ENCODE measurements at regions not wholly inside any gene's neighbourhood (a gene's known extent, or its start where the extent isn't known, plus 50 kb on each side); places are given as distances from the start of the nearest gene placed in this dataset.

DNA sequence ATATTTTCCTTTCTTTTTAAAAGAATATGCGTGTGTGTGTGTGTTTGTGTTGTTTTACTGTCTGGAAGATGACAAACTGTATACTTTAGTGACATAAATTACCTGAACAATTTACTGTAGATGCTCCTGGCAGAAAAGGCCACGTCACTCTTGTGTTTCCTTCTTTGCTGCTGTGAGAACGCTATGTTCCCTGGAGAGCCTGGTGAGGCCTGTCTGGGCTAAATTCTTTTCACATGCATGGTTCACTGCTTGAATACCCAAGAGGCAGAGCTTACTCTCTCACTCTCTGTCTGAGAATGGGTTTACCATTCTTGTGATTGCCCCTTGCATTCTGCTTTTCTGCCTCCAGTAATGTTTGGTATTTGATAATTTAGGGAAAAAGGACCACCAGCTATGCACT lies 64.3 kb downstream of the EDN1 start:
- no peaks in the 10 kb centered on the region for H3K9me3 ChIP-seq (ENCODE audit: control insufficient read depth, low read length)
- H3K27ac ChIP-seq: no peak overlapping the region
- no peaks in the 10 kb centered on the region for H3K4me1 ChIP-seq
- H3K79me2 ChIP-seq: no peaks in the 10 kb centered on the region
- no peak overlapping the region for H2AFZ ChIP-seq
- H3K4me3 ChIP-seq (ENCODE audit: low read depth, low read length): no peak overlapping the region
- H3K27me3 ChIP-seq (ENCODE audit: control insufficient read depth, insufficient read depth, low read length): no peaks in the 10 kb centered on the region
- H3K4me2 ChIP-seq (ENCODE audit: low read length): no peak overlapping the region
- TF ChIP-seq, protein P1, sequence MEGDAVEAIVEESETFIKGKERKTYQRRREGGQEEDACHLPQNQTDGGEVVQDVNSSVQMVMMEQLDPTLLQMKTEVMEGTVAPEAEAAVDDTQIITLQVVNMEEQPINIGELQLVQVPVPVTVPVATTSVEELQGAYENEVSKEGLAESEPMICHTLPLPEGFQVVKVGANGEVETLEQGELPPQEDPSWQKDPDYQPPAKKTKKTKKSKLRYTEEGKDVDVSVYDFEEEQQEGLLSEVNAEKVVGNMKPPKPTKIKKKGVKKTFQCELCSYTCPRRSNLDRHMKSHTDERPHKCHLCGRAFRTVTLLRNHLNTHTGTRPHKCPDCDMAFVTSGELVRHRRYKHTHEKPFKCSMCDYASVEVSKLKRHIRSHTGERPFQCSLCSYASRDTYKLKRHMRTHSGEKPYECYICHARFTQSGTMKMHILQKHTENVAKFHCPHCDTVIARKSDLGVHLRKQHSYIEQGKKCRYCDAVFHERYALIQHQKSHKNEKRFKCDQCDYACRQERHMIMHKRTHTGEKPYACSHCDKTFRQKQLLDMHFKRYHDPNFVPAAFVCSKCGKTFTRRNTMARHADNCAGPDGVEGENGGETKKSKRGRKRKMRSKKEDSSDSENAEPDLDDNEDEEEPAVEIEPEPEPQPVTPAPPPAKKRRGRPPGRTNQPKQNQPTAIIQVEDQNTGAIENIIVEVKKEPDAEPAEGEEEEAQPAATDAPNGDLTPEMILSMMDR (IDR thresholded peaks at IDR 0.05): no peak
- no peaks in the 10 kb centered on the region for H3K36me3 ChIP-seq (ENCODE audit: control insufficient read depth, insufficient read depth, low read length)
- H3K9ac ChIP-seq: no peak overlapping the region

DNA sequence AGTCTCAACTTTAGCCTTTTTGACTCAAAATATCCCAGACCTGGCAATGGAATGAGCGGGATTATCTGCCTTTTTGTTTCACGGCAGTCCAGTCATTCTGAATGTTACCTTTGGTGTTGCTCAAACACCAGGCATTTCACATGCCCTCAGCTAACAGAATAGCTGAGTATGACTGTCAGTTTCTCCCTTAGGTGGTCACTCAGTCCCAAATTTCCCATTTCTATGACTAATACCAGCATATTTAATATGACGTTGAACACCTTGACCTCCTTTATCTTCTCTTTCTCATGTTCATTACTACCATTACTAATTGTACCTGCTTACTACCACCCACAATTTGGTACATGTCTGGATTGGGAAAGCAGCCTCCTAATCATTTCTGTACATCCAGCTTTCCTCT lies 65.2 kb downstream of the EDN1 start:
- no peaks in the 10 kb centered on the region for H3K9me3 ChIP-seq (ENCODE audit: control insufficient read depth, low read length)
- H3K4me1 ChIP-seq: no peaks in the 10 kb centered on the region
- H3K36me3 ChIP-seq (ENCODE audit: control insufficient read depth, insufficient read depth, low read length): no peaks in the 10 kb centered on the region
- no peaks in the 10 kb centered on the region for H3K79me2 ChIP-seq
- H3K4me2 ChIP-seq (ENCODE audit: low read length): no peak overlapping the region
- no peak overlapping the region for H3K4me3 ChIP-seq (ENCODE audit: low read depth, low read length)
- H3K27me3 ChIP-seq (ENCODE audit: control insufficient read depth, insufficient read depth, low read length): no peaks in the 10 kb centered on the region
- H2AFZ ChIP-seq: no peak overlapping the region
- TF ChIP-seq, protein P1 (IDR thresholded peaks at IDR 0.05): no peak
- no peak overlapping the region for H3K9ac ChIP-seq
- H3K27ac ChIP-seq: no peak overlapping the region

DNA sequence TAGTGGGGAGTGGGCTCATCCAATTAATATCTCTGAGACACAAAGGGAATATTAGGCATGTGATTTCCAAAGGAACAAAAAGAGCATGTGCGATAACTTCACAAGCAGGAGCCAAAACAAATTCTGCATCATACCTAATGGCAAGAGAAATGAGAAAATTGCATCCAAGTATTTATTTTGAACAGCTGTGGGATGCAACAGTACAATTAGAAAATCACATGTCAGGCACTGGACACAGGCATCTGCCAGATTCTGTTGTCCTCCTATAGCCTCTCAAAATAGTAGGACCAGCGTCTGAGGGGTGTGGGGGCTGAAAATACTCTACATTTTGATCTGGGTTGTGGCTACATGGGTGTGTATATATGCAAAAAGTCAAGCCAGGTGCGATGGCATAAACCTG lies 66.3 kb downstream of the EDN1 start:
- TF ChIP-seq, protein P1 (IDR thresholded peaks at IDR 0.05): no peak

DNA sequence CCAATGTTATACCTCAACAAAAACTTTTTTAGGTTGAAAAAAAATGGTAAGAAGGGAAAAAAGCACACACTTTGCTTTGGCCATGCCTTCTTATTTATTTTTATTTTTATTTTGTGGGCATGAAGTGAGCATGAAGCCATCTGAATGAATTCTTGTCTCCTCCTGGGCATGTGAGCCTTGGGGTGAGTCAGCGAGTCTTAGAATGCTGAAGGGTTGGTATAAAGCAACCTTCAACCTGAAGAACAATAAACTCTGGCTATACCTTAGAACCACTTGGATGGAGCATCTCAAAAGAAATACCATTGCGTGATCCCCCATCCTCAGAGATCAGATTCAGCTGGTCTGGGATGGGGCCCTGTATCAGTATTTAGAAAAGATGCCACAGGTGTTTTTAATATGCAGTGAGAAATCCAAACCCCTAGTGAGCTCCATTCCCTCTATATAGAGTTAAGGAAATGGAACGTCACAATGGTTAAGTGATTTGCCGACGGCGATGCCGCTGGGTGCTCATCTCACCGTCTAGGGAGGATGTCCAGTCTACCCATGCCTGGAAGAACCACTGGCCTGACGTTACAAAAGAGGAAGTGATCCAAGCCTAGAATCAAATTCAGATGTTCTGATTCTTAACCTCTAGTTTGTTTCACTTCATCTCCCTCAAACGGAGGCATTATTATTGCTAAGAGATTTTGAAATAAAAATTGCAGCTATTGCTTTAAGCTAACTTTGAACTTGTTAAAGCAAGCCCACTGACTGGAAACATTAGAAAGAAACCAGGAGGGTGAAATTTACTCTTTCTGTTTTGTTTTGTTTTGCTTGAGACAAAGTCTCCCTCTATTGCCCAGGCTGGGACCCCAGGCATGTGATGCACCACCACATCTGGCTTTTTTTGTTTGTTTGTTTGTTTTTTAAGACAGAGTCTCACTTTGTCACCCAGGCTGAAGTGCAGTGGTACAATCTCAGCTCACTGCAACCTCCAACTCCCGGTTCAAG lies 67.1 kb downstream of the EDN1 start:
- TF ChIP-seq, protein P1 (IDR thresholded peaks at IDR 0.05): no peak
- Histone ChIP-seq H2AFZ (no peak overlapping the region), H3K27me3 (ENCODE audit: control insufficient read depth, insufficient read depth, low read length) (no peaks in the 10 kb centered on the region), H3K79me2 (no peaks in the 10 kb centered on the region), H3K9ac (no peak overlapping the region), H3K9me3 (ENCODE audit: control insufficient read depth, low read length) (no peaks in the 10 kb centered on the region), H3K4me3 (ENCODE audit: low read depth, low read length) (no peak overlapping the region), H3K27ac (no peak overlapping the region), H3K4me2 (ENCODE audit: low read length) (no peak overlapping the region), H3K36me3 (ENCODE audit: control insufficient read depth, insufficient read depth, low read length) (no peaks in the 10 kb centered on the region), H3K4me1 (no peaks in the 10 kb centered on the region)

More for the DNA sequence above, 66.3 kb downstream of the EDN1 start:
- H2AFZ ChIP-seq: no peak overlapping the region
- H3K9ac ChIP-seq: no peak overlapping the region
- H3K27me3 ChIP-seq (ENCODE audit: control insufficient read depth, insufficient read depth, low read length): no peaks in the 10 kb centered on the region
- no peak overlapping the region for H3K4me3 ChIP-seq (ENCODE audit: low read depth, low read length)
- H3K79me2 ChIP-seq: no peaks in the 10 kb centered on the region
- no peaks in the 10 kb centered on the region for H3K36me3 ChIP-seq (ENCODE audit: control insufficient read depth, insufficient read depth, low read length)
- H3K4me1 ChIP-seq: no peaks in the 10 kb centered on the region
- H3K27ac ChIP-seq: no peak overlapping the region
- H3K9me3 ChIP-seq (ENCODE audit: control insufficient read depth, low read length): no peaks in the 10 kb centered on the region
- no peak overlapping the region for H3K4me2 ChIP-seq (ENCODE audit: low read length)
